ENCODE measurements at regions not wholly inside any gene's neighbourhood (a gene's known extent, or its start where the extent isn't known, plus 50 kb on each side); places are given as distances from the start of the nearest gene placed in this dataset.

GRCh38 chr1:55631509-55631908 is 416.3 kb upstream of the USP24 start:
- no peak for TF ChIP-seq CTCF (IDR thresholded peaks at IDR 0.05)
- no peak for TF ChIP-seq POLR2A (IDR thresholded peaks at IDR 0.05)
- H3K27ac ChIP-seq, result no peak overlapping the region
- DNase-seq, result no peak
- no peaks in the 10 kb centered on the region for H3K27me3 ChIP-seq
- H3K9me3 ChIP-seq, result no peaks in the 10 kb centered on the region
- no peak overlapping the region for H3K4me3 ChIP-seq
- H3K36me3 ChIP-seq (ENCODE audit: low read depth, missing control alignments), result no peaks in the 10 kb centered on the region
- intact Hi-C loops (cut with DNase I; ENCODE audit: low total_unique reads), result no loop called here
- WGBS, 2 donors, result 63 to 100% methylated on average over 2 of the region's 2 CpGs
- peaks cover 4% of the 10 kb centered on the region for H3K4me1 ChIP-seq

DNA sequence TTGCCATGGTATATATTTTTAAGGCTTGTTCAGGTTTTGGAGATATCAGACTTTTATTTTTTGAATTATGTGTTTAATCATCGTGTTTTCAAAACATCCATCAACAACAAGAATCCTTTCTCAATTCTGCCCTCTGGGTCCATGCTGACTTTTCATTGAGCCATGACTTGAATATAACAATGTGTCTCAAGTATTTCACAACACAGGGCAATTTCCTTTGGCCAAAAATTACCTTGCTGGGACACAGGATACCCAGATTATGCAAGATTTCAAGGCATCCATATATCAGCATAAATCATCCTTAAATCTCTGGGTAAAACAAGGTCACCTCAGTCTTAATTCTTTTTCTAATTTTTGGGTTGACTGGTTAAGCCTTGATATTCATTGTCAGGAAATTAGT is 411.2 kb upstream of the USP24 start:
- Histone ChIP-seq H3K4me3 (no peak overlapping the region), H3K27ac (no peak overlapping the region), H3K36me3 (ENCODE audit: low read depth, missing control alignments) (no peaks in the 10 kb centered on the region), H3K27me3 (no peaks in the 10 kb centered on the region), H3K9me3 (no peaks in the 10 kb centered on the region), H3K4me1 (no peaks in the 10 kb centered on the region)
- 80 to 83% methylated on average over 1 of the region's 1 CpG for WGBS, 2 donors
- DNase-seq, result no peak
- TF ChIP-seq CTCF (IDR thresholded peaks at IDR 0.05), result no peak
- no peak for TF ChIP-seq POLR2A (IDR thresholded peaks at IDR 0.05)
- intact Hi-C loops (cut with DNase I; ENCODE audit: low total_unique reads), result no loop called here

GRCh38 chr1:55624766-55625165 is 409.6 kb upstream of the USP24 start:
- H3K4me3 ChIP-seq, result no peak overlapping the region
- DNase-seq, result no peak
- intact Hi-C loops (cut with DNase I; ENCODE audit: low total_unique reads), result no loop called here
- no peaks in the 10 kb centered on the region for H3K36me3 ChIP-seq (ENCODE audit: low read depth, missing control alignments)
- WGBS, 2 donors, result 74 to 88% methylated on average over 3 of the region's 3 CpGs
- TF ChIP-seq CTCF (IDR thresholded peaks at IDR 0.05) (no peak), POLR2A (IDR thresholded peaks at IDR 0.05) (no peak)
- H3K9me3 ChIP-seq, result no peaks in the 10 kb centered on the region
- H3K27me3 ChIP-seq, result no peaks in the 10 kb centered on the region
- H3K27ac ChIP-seq, result no peak overlapping the region
- H3K4me1 ChIP-seq, result no peaks in the 10 kb centered on the region

DNA sequence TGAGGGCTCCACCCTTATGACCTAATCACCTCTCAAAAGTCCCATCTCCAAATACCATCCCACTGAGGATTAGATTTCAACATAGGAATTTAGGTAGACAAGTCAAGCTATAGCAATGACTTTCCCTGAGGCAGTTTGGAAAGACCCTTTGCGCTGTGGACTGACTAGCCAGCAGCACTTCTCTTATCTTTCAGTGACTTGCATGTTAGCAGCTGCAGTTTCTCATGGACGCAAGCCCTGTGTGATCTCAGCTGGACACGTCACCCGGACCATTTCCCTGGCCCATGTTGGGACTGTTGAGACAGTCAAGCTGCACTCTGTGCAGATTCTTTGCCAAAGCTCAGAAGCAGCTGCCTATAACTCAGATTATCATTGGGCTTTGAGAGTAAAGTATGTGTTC is 408.1 kb upstream of the USP24 start:
- no peak for DNase-seq
- Histone ChIP-seq H3K4me1 (no peaks in the 10 kb centered on the region), H3K4me3 (no peak overlapping the region), H3K27ac (no peak overlapping the region), H3K36me3 (ENCODE audit: low read depth, missing control alignments) (no peaks in the 10 kb centered on the region), H3K9me3 (no peaks in the 10 kb centered on the region), H3K27me3 (no peaks in the 10 kb centered on the region)
- intact Hi-C loops (cut with DNase I; ENCODE audit: low total_unique reads), result no loop called here
- no peak for TF ChIP-seq POLR2A (IDR thresholded peaks at IDR 0.05)
- TF ChIP-seq CTCF (IDR thresholded peaks at IDR 0.05), result no peak
- 44 to 67% methylated on average over 4 of the region's 4 CpGs for WGBS, 2 donors

GRCh38 chr1:55622074-55622473 is 406.9 kb upstream of the USP24 start:
- no peak for DNase-seq
- H3K9me3 ChIP-seq, result no peaks in the 10 kb centered on the region
- TF ChIP-seq CTCF (IDR thresholded peaks at IDR 0.05), result no peak
- no peak for TF ChIP-seq POLR2A (IDR thresholded peaks at IDR 0.05)
- H3K36me3 ChIP-seq (ENCODE audit: low read depth, missing control alignments), result no peaks in the 10 kb centered on the region
- 94 to 100% methylated on average over 1 of the region's 1 CpG for WGBS, 2 donors
- no peaks in the 10 kb centered on the region for H3K27me3 ChIP-seq
- no peak overlapping the region for H3K27ac ChIP-seq
- intact Hi-C loops (cut with DNase I; ENCODE audit: low total_unique reads), result no loop called here
- no peaks in the 10 kb centered on the region for H3K4me1 ChIP-seq
- no peak overlapping the region for H3K4me3 ChIP-seq

Data from testis (tissue), 2 donors.